Kidney (tissue), 13 donors: ENCODE measurements at regions not wholly inside any gene's neighbourhood (a gene's known extent, or its start where the extent isn't known, plus 50 kb on each side); places are given as distances from the start of the nearest gene placed in this dataset.

Experiments used
- DNase-seq, 5 donors: peaks; one replicate each; pipeline ENCODE4 v3.0.0-alpha.2; 2013 to 2020
- FAIRE-seq: peaks from 2 replicates; lab custom pipeline; 2012; peaks lifted over from hg19 to GRCh38; lab: Jason Lieb, UNC
- H3K27ac ChIP-seq, 2 donors: one replicate each; pipeline ENCODE4 v1.7.0; 2013; ENCODE audit warnings: low read depth in 2 of 2, low read length in 2 of 2, inconsistent platforms in 1 of 2
- H3K27me3 ChIP-seq: one replicate; pipeline ENCODE4 v1.7.1; 2013; ENCODE audit warnings: low read length, inconsistent platforms; ENCODE audit not compliant: control insufficient read depth, insufficient read depth
- H3K36me3 ChIP-seq, 3 donors: one replicate each; pipeline versions ENCODE4 v1.7.0 to v1.7.1; 2013; ENCODE audit warnings: low read length in 3 of 3, control low read depth in 1 of 3, inconsistent platforms in 1 of 3; ENCODE audit not compliant: insufficient read depth in 3 of 3, control insufficient read depth in 2 of 3
- H3K4me1 ChIP-seq, 3 donors: one replicate each; pipeline versions ENCODE4 v1.7.0 to v1.7.1; 2013; ENCODE audit warnings: low read length in 3 of 3, inconsistent platforms in 1 of 3, low read depth in 1 of 3; ENCODE audit not compliant: control insufficient read depth in 2 of 3, insufficient read depth in 2 of 3
- H3K4me3 ChIP-seq, 3 donors: one replicate each; pipeline versions ENCODE4 v1.7.0 to v1.8.1; 2013; ENCODE audit warnings: low read length in 3 of 3, control low read depth in 1 of 3, inconsistent platforms in 1 of 3
- H3K9ac ChIP-seq, 3 donors: one replicate each; pipeline versions ENCODE4 v1.7.0 to v1.7.1; 2013; ENCODE audit warnings: low read length in 3 of 3, control low read depth in 1 of 3, inconsistent platforms in 1 of 3
- H3K9me3 ChIP-seq, 3 donors: one replicate each; pipeline versions ENCODE4 v1.7.0 to v1.7.1; 2013; ENCODE audit warnings: low read length in 3 of 3, control low read depth in 1 of 3, inconsistent platforms in 1 of 3; ENCODE audit not compliant: control insufficient read depth in 2 of 3, insufficient read depth in 1 of 3
- CTCF ChIP-seq: IDR thresholded peaks from 3 replicates; pipeline ENCODE4 v1.5.1; 2012; ENCODE audit warnings: mild to moderate bottlenecking, moderate library complexity, borderline replicate concordance; ENCODE audit not compliant: insufficient read depth; ENCODE audit errors: extremely low read depth
- intact Hi-C: fragments of 100-400 bp; cut with DNase I; formaldehyde crosslinking; loops from one replicate; pipeline ENCODE4 v1.11.1; 2022
- donor health status: control.
- donor health status: control.
- donor health status: control.
- donor health status: control.
- donor health status: control.
- donor health status: DM: yes; HTN: yes; CAD: no.
- donor health status: Normal renal cell carcinoma (clear cell type).

- intact Hi-C loops: no loop called here
- no peaks in the 10 kb centered on the region for H3K27me3 ChIP-seq
- no peaks in the 10 kb centered on the region for H3K9me3 ChIP-seq
- H3K9ac ChIP-seq: no peak overlapping the region
- no peaks in the 10 kb centered on the region for H3K4me1 ChIP-seq
- no peaks in the 10 kb centered on the region for H3K36me3 ChIP-seq
- FAIRE-seq (no peak), DNase-seq (no peak)
- no peak for TF ChIP-seq CTCF
- H3K4me3 ChIP-seq: no peak overlapping the region
- no peak overlapping the region for H3K27ac ChIP-seq
Observed at GRCh38 chr1:106749491-106749890, 307.0 kb upstream of the PRMT6 start.

GRCh38 chr1:106749906-106750305 lies 306.6 kb upstream of the PRMT6 start:
- DNase-seq (no peak), FAIRE-seq (no peak)
- intact Hi-C loops: no loop called here
- Histone ChIP-seq H3K36me3 (no peaks in the 10 kb centered on the region), H3K9ac (no peak overlapping the region), H3K27ac (no peak overlapping the region), H3K27me3 (no peaks in the 10 kb centered on the region), H3K9me3 (no peaks in the 10 kb centered on the region), H3K4me1 (no peaks in the 10 kb centered on the region), H3K4me3 (no peak overlapping the region)
- TF ChIP-seq CTCF: no peak

GRCh38 chr1:106751002-106751401 lies 305.5 kb upstream of the PRMT6 start:
- Histone ChIP-seq H3K9ac (no peak overlapping the region), H3K9me3 (no peaks in the 10 kb centered on the region), H3K27me3 (no peaks in the 10 kb centered on the region), H3K4me3 (no peak overlapping the region), H3K27ac (no peak overlapping the region), H3K36me3 (no peaks in the 10 kb centered on the region), H3K4me1 (no peaks in the 10 kb centered on the region)
- TF ChIP-seq CTCF: no peak
- DNase-seq (no peak), FAIRE-seq (no peak)
- intact Hi-C loops: no loop called here

GRCh38 chr1:106753066-106753465 lies 303.4 kb upstream of the PRMT6 start:
- intact Hi-C loops: no loop called here
- Histone ChIP-seq H3K4me1 (no peaks in the 10 kb centered on the region), H3K9ac (no peak overlapping the region), H3K27ac (no peak overlapping the region), H3K27me3 (no peaks in the 10 kb centered on the region), H3K9me3 (no peaks in the 10 kb centered on the region), H3K4me3 (no peak overlapping the region), H3K36me3 (no peaks in the 10 kb centered on the region)
- DNase-seq (no peak), FAIRE-seq (no peak)
- no peak for TF ChIP-seq CTCF
